ENCODE measurements at regions not wholly inside any gene's neighbourhood (a gene's known extent, or its start where the extent isn't known, plus 50 kb on each side); places are given as distances from the start of the nearest gene placed in this dataset.

DNA sequence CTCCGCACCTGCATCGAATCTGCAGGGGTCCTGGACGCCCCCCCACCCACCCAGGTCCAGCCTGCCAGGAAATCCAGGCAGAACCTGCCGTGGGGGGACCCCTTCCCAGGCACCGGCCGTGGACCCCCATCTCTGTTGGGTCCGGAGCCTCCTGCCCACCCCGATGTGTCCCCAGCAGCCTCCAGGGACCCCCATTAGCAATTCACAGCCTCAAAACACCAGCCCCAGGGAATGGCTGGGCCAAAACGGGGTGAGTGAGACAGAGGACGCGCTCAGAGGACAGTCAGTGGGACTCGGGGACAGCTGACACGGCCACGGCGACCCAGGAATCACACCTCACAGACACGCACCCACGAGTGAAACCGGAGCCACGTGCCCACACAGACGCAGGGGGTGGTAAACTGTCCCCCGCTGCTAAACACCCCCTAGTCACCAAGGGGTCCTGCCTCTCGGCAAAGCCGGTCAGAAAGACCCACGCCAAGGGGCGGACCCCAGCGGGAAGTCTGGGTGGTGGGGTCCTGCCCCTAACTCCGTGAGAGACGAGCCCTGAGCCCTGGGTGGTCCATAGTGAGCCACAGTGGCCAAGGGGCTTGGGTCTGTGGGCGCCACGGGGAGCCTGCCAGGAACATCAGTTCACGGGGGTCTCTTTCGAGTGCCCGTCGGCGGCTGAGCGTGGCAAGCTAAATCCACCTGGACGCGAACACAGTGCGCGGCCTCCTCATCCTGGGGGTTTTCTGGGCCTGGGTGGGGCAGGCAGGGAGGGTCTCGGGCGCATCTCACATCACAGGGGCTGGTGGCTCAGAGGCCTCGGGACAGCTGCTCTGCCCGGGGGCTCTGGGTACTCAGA is 126.5 kb upstream of the NKX1-1 start:
- Histone ChIP-seq H3K27ac (ENCODE audit: low read depth, low read length, poor library complexity, severe bottlenecking) (no peak overlapping the region), H3F3A (ENCODE audit: insufficient read depth, low read length) (no peaks in the 10 kb centered on the region), H3K27me3 (ENCODE audit: insufficient read depth, low read length) (no peaks in the 10 kb centered on the region), H3K4me2 (ENCODE audit: low read length) (no peak overlapping the region), H3K9ac (ENCODE audit: low read length) (no peak overlapping the region), H3K36me3 (ENCODE audit: insufficient read depth, low read length) (no peaks in the 10 kb centered on the region), H4K20me1 (ENCODE audit: insufficient read depth, low read length) (no peaks in the 10 kb centered on the region), H3K9me2 (ENCODE audit: low read depth, low read length) (no peaks in the 10 kb centered on the region), H3K4me1 (ENCODE audit: insufficient read depth, low read length, severe bottlenecking) (no peaks in the 10 kb centered on the region), H2AFZ (ENCODE audit: low read length) (no peak overlapping the region), H3K4me3 (ENCODE audit: low read depth, low read length, poor library complexity, severe bottlenecking) (no peak overlapping the region), H3K9me3 (ENCODE audit: low read length) (no peaks in the 10 kb centered on the region), H3K79me2 (ENCODE audit: insufficient read depth, low read length) (no peaks in the 10 kb centered on the region)
- TF ChIP-seq EZH2 (IDR thresholded peaks at IDR 0.05; ENCODE audit: borderline replicate concordance, low read length) = no peak
- TF ChIP-seq, protein P1, sequence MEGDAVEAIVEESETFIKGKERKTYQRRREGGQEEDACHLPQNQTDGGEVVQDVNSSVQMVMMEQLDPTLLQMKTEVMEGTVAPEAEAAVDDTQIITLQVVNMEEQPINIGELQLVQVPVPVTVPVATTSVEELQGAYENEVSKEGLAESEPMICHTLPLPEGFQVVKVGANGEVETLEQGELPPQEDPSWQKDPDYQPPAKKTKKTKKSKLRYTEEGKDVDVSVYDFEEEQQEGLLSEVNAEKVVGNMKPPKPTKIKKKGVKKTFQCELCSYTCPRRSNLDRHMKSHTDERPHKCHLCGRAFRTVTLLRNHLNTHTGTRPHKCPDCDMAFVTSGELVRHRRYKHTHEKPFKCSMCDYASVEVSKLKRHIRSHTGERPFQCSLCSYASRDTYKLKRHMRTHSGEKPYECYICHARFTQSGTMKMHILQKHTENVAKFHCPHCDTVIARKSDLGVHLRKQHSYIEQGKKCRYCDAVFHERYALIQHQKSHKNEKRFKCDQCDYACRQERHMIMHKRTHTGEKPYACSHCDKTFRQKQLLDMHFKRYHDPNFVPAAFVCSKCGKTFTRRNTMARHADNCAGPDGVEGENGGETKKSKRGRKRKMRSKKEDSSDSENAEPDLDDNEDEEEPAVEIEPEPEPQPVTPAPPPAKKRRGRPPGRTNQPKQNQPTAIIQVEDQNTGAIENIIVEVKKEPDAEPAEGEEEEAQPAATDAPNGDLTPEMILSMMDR (IDR thresholded peaks at IDR 0.05; ENCODE audit: low read length) = no peak

DNA sequence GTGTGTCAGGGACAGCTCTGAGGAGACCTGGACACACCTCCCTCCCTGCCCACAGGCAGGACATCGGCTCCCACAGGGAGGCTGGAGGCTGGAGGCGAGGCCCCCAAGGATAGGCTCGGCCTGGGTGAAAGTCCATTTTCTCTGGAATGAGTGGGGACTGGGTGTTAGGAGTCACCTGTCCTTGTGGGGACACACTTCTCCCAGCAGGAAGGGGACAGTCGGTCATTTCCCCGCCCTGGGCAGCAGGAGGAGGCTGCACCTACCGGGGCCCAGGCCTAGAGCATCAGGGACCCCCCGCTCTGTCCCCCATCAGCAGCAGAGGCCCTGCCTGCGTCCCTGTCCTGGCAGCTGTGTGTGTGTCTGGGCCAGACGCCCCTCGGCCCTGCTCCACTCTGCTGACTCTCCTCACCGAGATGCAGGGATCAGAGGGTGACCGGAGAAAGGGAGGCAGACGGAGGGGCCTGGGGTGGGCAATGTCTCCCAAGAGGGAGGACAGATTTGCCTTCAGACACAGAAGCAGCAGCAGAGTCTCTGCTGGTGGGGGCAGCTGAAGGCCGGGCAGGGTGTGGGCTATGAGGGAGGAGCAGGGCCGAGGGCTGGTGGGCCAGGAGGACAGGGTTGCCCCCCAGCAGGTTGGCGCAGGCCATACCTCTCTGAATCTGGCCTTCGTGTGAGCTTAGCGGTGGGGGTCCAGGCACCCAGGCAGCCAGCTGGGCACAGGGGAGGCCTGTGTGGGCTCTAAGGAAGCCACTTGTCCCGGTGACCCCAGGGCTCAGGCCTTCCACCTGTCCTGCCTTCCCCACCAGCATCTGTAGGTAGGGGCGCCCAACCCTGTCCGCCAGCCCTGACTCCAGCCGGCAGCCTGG is 125.7 kb upstream of the NKX1-1 start:
- Histone ChIP-seq H3K4me2 (ENCODE audit: low read length) (no peak overlapping the region), H3K79me2 (ENCODE audit: insufficient read depth, low read length) (no peaks in the 10 kb centered on the region), H2AFZ (ENCODE audit: low read length) (no peak overlapping the region), H3K9me2 (ENCODE audit: low read depth, low read length) (no peaks in the 10 kb centered on the region), H3K27me3 (ENCODE audit: insufficient read depth, low read length) (no peaks in the 10 kb centered on the region), H3K36me3 (ENCODE audit: insufficient read depth, low read length) (no peaks in the 10 kb centered on the region), H3F3A (ENCODE audit: insufficient read depth, low read length) (no peaks in the 10 kb centered on the region), H3K9me3 (ENCODE audit: low read length) (no peaks in the 10 kb centered on the region), H4K20me1 (ENCODE audit: insufficient read depth, low read length) (no peaks in the 10 kb centered on the region), H3K4me3 (ENCODE audit: low read depth, low read length, poor library complexity, severe bottlenecking) (no peak overlapping the region), H3K9ac (ENCODE audit: low read length) (no peak overlapping the region), H3K4me1 (ENCODE audit: insufficient read depth, low read length, severe bottlenecking) (no peaks in the 10 kb centered on the region), H3K27ac (ENCODE audit: low read depth, low read length, poor library complexity, severe bottlenecking) (no peak overlapping the region)
- no peak for TF ChIP-seq EZH2 (IDR thresholded peaks at IDR 0.05; ENCODE audit: borderline replicate concordance, low read length)
- TF ChIP-seq, protein P1 (IDR thresholded peaks at IDR 0.05; ENCODE audit: low read length) = no peak

DNA sequence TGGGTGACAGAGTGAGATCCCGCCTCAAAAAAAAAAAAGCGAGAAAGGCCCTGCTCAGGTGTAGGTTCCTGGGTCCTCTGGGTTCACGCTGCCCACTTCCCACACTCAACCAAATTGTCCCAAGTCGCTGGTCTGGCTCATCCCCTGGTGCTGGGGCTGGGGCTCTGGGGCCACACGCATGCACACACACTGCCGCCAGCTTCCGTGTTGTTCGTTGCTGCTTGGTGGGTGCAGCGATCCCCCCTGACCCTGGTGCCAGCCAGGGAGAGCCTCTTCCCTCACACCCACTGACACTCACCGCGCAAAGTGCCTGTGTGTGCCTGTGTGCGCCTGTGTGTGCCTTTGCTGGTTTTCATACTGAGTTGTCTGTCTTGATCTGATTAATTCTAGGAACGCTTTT is 124.1 kb upstream of the NKX1-1 start:
- Histone ChIP-seq H3K9me3 (ENCODE audit: low read length) (no peaks in the 10 kb centered on the region), H4K20me1 (ENCODE audit: insufficient read depth, low read length) (no peaks in the 10 kb centered on the region), H3K4me3 (ENCODE audit: low read depth, low read length, poor library complexity, severe bottlenecking) (no peak overlapping the region), H3K79me2 (ENCODE audit: insufficient read depth, low read length) (no peaks in the 10 kb centered on the region), H2AFZ (ENCODE audit: low read length) (no peak overlapping the region), H3F3A (ENCODE audit: insufficient read depth, low read length) (no peaks in the 10 kb centered on the region), H3K27me3 (ENCODE audit: insufficient read depth, low read length) (no peaks in the 10 kb centered on the region), H3K36me3 (ENCODE audit: insufficient read depth, low read length) (no peaks in the 10 kb centered on the region), H3K4me2 (ENCODE audit: low read length) (no peak overlapping the region), H3K27ac (ENCODE audit: low read depth, low read length, poor library complexity, severe bottlenecking) (no peak overlapping the region), H3K4me1 (ENCODE audit: insufficient read depth, low read length, severe bottlenecking) (no peaks in the 10 kb centered on the region), H3K9ac (ENCODE audit: low read length) (no peak overlapping the region), H3K9me2 (ENCODE audit: low read depth, low read length) (no peaks in the 10 kb centered on the region)
- TF ChIP-seq EZH2 (IDR thresholded peaks at IDR 0.05; ENCODE audit: borderline replicate concordance, low read length) = no peak
- TF ChIP-seq, protein P1 (IDR thresholded peaks at IDR 0.05; ENCODE audit: low read length) = no peak
